Panc1 (cell line): ENCODE measurements at regions not wholly inside any gene's neighbourhood (a gene's known extent, or its start where the extent isn't known, plus 50 kb on each side); places are given as distances from the start of the nearest gene placed in this dataset.
"Not testable (repeated sequence)": the region's sequence is repeated elsewhere in the genome, so short reads cannot be mapped to it uniquely, and the experiment has no call there.

Experiments used
- CTCF ChIP-seq: fragments of 450-650 bp; IDR thresholded peaks from 2 replicates; pipeline ENCODE4 v1.5.1; 2017; ENCODE audit warnings: mild to moderate bottlenecking
- POLR2AphosphoS5 ChIP-seq: IDR thresholded peaks from 2 replicates; pipeline ENCODE4 v1.6.1; 2012; ENCODE audit warnings: mild to moderate bottlenecking, low read depth, low read length, moderate library complexity
- REST ChIP-seq, 2 experiments: IDR thresholded peaks; 2 replicates each; pipeline ENCODE4 v1.6.1; 2011 to 2012; ENCODE audit warnings: low read depth in 2 of 2, control low read depth in 1 of 2, low read length in 1 of 2, mild to moderate bottlenecking in 1 of 2, moderate library complexity in 1 of 2; ENCODE audit not compliant: insufficient read depth in 1 of 2
- SIN3A ChIP-seq: IDR thresholded peaks from 2 replicates; pipeline ENCODE4 v1.6.1; 2012; ENCODE audit warnings: low read depth, mild to moderate bottlenecking, low read length, moderate library complexity, borderline replicate concordance; ENCODE audit not compliant: insufficient read depth
- TCF7L2 ChIP-seq: IDR thresholded peaks from 2 replicates; pipeline ENCODE4 v1.6.1; 2011; ENCODE audit warnings: mild to moderate bottlenecking, low read depth, low read length, inconsistent platforms

GRCh38 chr1:230475856-230476621, 49.9 kb upstream of the PGBD5 start:
- not testable (repeated sequence) for TF ChIP-seq CTCF; POLR2AphosphoS5; SIN3A; REST (IDR thresholded peaks at IDR 0.05; ENCODE audit: insufficient read depth in 1 of 2, low read depth in 2 of 2, low read length in 1 of 2); TCF7L2
